ENCODE measurements at regions not wholly inside any gene's neighbourhood (a gene's known extent, or its start where the extent isn't known, plus 50 kb on each side); places are given as distances from the start of the nearest gene placed in this dataset.

- in situ Hi-C loops (cut with MboI; ENCODE audit: low sequenced_read_pairs) (no loop called here), intact Hi-C loops (cut with micrococcal nuclease) (no loop called here), dilution Hi-C loops (cut with HindIII; ENCODE audit: low sequenced_read_pairs, unreplicated experiment) (no loop called here)
- no peaks in the 10 kb centered on the region for H3K9me3 ChIP-seq (ENCODE audit: control insufficient read depth, insufficient read depth, low read length)
- no peak overlapping the region for H4K91ac ChIP-seq (ENCODE audit: insufficient read depth, low read depth, low read length)
- H2BK20ac ChIP-seq (ENCODE audit: low read depth, low read length) = no peak overlapping the region
- no peaks in the 10 kb centered on the region for H3K27me3 ChIP-seq (ENCODE audit: control insufficient read depth, insufficient read depth, low read length)
- no peak overlapping the region for H2BK15ac ChIP-seq (ENCODE audit: low read depth, low read length)
- no peaks in the 10 kb centered on the region for H3K79me1 ChIP-seq (ENCODE audit: low read depth in 1 of 2, low read length in 2 of 2)
- no peaks in the 10 kb centered on the region for H3K4me1 ChIP-seq (ENCODE audit: control insufficient read depth, insufficient read depth, low read length)
- H4K8ac ChIP-seq (ENCODE audit: low read depth in 2 of 2, low read length in 2 of 2) = no peak overlapping the region
- H3K56ac ChIP-seq (ENCODE audit: extremely low read depth, insufficient read depth, low read length) = no peak overlapping the region
- no peak for TF ChIP-seq CHD1 (IDR thresholded peaks at IDR 0.05; ENCODE audit: low read depth, low read length)
- TF ChIP-seq CTCF (conservative IDR thresholded peaks at IDR 0.05; ENCODE audit: low read depth, low read length) = no peak
- TF ChIP-seq USF2 (IDR thresholded peaks at IDR 0.05; ENCODE audit: low read depth, low read length) = no peak
- no peak for TF ChIP-seq SMC3 (IDR thresholded peaks at IDR 0.05; ENCODE audit: low read depth, low read length)
- TF ChIP-seq RAD21 (IDR thresholded peaks at IDR 0.05; ENCODE audit: low read length) = no peak
- TF ChIP-seq POLR2A (IDR thresholded peaks at IDR 0.05; ENCODE audit: low read depth, low read length) = no peak
- no peak for TF ChIP-seq ELK1 (IDR thresholded peaks at IDR 0.05; ENCODE audit: borderline replicate concordance, low read depth, low read length)
- no peak for TF ChIP-seq CEBPB (IDR thresholded peaks at IDR 0.05; ENCODE audit: low read depth, low read length)
- no peak for TF ChIP-seq BHLHE40 (IDR thresholded peaks at IDR 0.05; ENCODE audit: low read depth, low read length)
- no peak for TF ChIP-seq MXI1 (IDR thresholded peaks at IDR 0.05; ENCODE audit: borderline replicate concordance, low read depth, low read length)
- TF ChIP-seq RCOR1 (IDR thresholded peaks at IDR 0.05; ENCODE audit: insufficient replicate concordance, low read length) = no peak
- no peak for TF ChIP-seq MAFK (IDR thresholded peaks at IDR 0.05; ENCODE audit: low read depth, low read length)
- no peak for TF ChIP-seq MAZ (IDR thresholded peaks at IDR 0.05; ENCODE audit: borderline replicate concordance, low read depth, low read length)
- TF ChIP-seq RFX5 (IDR thresholded peaks at IDR 0.05; ENCODE audit: low read depth, low read length) = no peak
- TF ChIP-seq NFE2L2 (IDR thresholded peaks at IDR 0.05; ENCODE audit: low read depth, low read length) = no peak
- no peak for TF ChIP-seq FOS (IDR thresholded peaks at IDR 0.05; ENCODE audit: low read depth, low read length)
- no peak overlapping the region for H2BK5ac ChIP-seq (ENCODE audit: low read depth, low read length, poor library complexity, severe bottlenecking)
- no peak overlapping the region for H3K27ac ChIP-seq (ENCODE audit: insufficient read depth, low read length)
- POLR2A ChIA-PET (ENCODE audit: unreplicated experiment) = no interaction called here
- no peak overlapping the region for H4K5ac ChIP-seq (ENCODE audit: low read depth, low read length)
- H3K9ac ChIP-seq (ENCODE audit: low read depth, low read length) = no peak overlapping the region
- no peak overlapping the region for H3K23ac ChIP-seq (ENCODE audit: low read depth, low read length)
- ATAC-seq (ENCODE audit: low read depth) = no peak
- H3K9me1 ChIP-seq (ENCODE audit: insufficient read depth, low read length) = no peaks in the 10 kb centered on the region
- H2BK120ac ChIP-seq (ENCODE audit: low read depth, low read length) = no peak overlapping the region
- H3K36me3 ChIP-seq (ENCODE audit: control insufficient read depth, insufficient read depth, low read length) = no peaks in the 10 kb centered on the region
- no peak overlapping the region for H3K4ac ChIP-seq (ENCODE audit: low read depth, low read length)
- no peak overlapping the region for H3K18ac ChIP-seq (ENCODE audit: low read depth, low read length)
- H2AK5ac ChIP-seq (ENCODE audit: low read depth, low read length) = no peak overlapping the region
- DNase-seq = no peak
- H3K14ac ChIP-seq (replicated peaks; ENCODE audit: low read depth, low read length) = no peak overlapping the region
- no peak overlapping the region for H2AK9ac ChIP-seq (replicated peaks; ENCODE audit: low read depth, low read length, poor library complexity)
- no TSS peak for BruUV-seq (replicated peaks)
- H4K20me1 ChIP-seq (ENCODE audit: insufficient read depth, low read length) = no peaks in the 10 kb centered on the region
- H2AFZ ChIP-seq (replicated peaks; ENCODE audit: low read length, poor library complexity) = no peak overlapping the region
- no CpG with 5 or more reads among the region's 2 CpGs for WGBS, 2 experiments (ENCODE audit: extremely low coverage in 2 of 2, insufficient read length in 1 of 2)
- H3K4me2 ChIP-seq (ENCODE audit: low read depth, low read length) = no peak overlapping the region
- no peak overlapping the region for H3K4me3 ChIP-seq (ENCODE audit: insufficient read depth, low read depth, low read length)
- CTCF ChIA-PET = interaction anchor here (0.5 to 1.0 kb wide), 2 partner anchors 13 to 153 kb away, joined by 4 to 6 read pairs; no protein-coding TSS in a partner anchor
Measured at GRCh38 chr5:120084543-120084870, 379.6 kb upstream of the PRR16 start.
